ENCODE measurements at regions not wholly inside any gene's neighbourhood (a gene's known extent, or its start where the extent isn't known, plus 50 kb on each side); places are given as distances from the start of the nearest gene placed in this dataset.
"Not testable (repeated sequence)": the region's sequence is repeated elsewhere in the genome, so short reads cannot be mapped to it uniquely, and the experiment has no call there.

DNA sequence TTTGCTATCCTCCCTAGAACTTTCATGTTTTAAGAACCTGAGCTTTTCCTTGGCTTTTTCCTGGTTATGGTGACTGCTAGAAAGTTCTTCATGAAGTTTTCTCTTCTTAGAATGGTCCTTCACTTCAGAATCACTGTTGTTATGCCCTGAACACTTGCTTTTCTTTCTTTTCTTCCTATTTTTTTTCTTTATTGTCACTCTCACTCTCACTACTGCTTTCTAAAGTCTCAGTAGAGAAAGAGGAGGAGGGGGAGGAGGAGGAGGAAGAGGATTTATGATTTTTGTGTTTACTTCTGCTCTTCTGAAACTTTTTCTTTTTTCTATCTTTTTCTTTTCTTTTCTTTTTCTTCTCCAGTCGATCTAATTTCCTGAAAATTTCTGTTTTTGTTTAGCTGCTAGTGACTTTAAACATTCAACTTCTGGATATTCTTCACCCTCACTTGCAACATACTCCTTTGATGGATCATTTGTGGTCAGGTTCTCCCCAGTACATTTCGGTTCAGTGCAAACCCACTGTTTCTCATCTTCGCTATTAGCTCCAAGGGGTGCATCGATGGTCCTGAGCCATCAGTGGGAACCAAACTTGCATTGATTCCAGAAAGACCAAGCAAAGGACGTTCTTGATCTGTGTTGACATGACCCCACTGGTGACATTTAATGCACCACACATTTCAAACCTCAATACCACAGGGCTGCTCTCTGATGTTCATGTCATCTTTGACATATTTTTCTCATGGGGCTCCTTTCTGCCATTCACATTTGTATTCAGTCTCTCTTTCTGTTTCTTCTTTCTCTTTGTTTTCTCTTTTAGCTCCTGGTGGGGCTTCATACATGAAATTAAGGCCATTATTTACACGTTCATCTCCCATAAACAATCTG lies 81.6 kb upstream of the HAND1 start:
- DNase-seq = no peak

DNA sequence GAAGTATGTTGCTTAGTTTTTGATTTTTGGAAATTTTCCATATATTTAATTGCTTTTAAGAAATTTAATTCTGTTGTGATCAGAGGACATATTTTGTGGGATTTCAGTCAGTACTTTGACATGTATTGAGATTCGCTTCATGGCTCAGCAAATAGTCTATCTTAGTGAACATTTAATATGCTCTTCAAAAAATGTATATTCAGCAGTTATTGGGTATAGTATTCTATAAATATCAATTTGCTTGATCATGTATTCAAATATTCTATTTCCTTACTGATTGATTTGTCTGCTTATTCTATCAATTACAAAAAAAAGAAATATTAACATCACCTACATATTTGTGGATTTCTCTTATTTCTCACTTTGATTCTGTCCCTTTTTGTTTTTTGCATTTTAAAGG lies 79.5 kb upstream of the HAND1 start:
- DNase-seq = no peak

DNA sequence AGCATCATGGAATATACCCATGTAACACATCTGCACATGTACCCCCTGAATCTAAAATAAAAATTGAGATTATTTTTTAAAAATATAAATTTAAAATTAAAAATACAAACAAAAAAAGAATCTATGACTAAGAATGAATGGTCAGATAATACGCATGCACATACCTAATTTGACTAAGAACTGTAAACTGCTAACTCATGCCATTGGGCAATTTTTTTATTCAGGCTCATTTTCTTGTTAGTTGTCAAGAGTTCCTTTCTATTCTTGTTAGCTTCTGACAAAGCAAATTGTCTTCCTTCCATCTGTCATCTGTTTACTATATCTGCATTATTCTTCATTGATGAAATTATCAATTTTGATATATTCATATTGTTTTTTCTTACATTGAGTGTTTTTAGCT lies 69.5 kb upstream of the HAND1 start:
- DNase-seq = no peak

DNA sequence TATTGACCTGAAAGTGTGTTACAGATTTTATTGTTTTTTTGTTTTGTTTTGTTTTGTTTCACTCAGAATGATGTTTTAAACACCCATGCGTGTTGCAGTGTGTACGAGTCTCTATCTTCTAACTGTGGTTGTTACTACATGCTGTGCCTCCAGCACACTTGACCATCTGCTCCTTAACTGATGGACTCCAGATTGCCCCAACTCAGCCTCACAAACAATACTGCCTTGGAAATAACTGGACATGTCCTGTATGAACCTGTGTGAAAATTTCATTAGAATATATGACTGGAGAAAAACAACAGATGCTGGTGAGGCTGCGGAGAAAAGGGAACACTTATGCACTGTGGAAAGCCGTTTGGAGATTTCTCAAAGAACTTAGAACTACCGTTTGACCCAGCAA lies 68.7 kb upstream of the HAND1 start:
- DNase-seq = no peak

DNA sequence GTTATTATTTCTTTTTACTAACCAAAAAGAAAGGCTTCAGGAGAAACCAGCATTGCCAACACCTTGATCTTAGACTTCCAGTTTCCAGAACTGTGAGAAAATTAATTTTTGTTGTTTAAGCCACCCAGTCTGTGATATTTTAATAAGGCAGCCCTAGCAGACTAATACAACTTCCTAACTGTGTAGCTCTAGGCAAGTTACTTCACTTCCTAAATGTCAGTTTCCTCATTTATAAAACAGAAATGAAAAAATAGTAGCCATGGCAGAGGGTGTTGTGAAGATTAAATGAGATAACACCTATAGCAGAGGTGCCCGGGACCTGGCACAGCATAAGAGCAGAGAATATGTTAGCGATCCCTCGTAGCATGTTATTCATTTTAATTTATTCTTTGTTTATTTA lies 66.6 kb upstream of the HAND1 start:
- DNase-seq = no peak

DNA sequence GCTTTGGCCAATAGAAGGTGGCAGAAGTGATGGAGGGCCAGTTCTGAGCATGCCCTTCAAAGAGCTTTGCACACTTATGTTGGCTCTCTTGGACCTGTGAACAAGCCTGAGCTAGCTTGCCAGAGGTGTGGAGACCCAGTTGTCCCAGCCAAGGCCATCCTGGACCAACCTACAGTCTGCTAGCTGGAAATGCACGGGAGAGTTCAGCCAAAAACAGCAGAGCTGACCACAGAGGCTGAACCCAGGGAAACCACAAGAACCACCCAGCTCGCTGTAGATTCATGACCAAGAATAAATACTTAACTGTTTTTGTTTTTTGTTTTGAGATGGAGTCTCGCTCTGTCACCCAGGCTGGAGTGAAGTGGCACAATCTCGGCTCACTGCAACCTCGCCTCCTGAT lies 65.4 kb upstream of the HAND1 start:
- no peak for DNase-seq

DNA sequence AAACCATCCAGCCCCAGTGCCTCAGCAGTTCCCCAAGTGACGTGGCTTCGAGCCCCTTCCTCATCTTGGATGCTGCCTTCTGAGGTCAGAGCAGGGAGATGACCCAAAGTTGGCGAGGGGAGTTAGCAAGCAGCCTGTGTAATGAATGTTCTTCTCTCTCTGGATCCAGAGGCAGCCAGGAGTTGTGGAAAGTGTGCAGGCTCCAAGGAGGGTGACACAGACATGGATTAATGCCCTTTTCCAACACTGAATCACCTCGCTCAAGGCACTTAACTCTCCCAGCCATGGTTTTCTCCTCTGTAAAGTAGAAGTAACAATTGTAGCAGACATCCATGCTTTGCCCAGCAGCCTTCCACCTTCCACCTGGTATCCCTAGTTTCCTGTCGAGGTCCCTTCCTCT lies 64.6 kb upstream of the HAND1 start:
- DNase-seq = no peak

DNA sequence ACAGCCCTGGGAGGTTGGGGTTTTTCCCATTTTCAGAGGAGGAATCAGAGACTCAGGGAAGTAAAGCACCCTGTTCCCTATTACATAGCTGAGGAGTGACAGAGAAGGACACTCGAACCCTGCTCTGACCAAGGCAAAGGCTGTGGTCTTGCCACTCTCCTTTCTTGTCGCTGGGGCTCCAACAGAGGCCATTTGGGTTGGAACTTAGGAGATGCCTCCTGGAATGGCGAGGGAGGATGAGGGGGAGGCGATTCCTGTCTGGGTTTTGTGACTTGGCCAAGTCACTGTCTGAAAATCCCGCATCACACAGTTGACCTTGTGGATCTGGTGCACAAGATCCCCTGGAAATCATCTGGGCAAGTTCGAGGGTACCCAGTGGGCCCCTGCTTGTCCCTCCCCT lies 64.0 kb upstream of the HAND1 start:
- no peak for DNase-seq

DNA sequence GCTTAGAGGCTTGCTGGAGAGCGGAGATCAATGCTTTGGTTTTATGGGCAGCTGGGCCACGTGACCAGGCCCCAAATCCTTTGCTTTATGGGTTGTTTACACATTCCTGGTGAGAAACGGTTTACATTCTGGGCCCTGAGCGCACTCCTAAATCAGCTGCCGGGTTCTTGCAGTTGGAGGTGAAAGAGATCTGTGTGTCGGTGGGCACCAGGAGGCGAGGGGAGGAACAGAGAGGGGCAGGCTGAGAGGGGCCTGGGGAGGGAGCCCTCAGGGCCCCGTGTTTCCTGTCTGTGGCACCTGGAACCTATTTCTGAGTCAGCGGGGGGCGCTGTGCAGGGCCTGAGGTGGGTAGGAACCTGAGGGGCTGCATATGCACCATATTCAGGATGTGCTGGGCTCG lies 63.5 kb upstream of the HAND1 start:
- no peak for DNase-seq

DNA sequence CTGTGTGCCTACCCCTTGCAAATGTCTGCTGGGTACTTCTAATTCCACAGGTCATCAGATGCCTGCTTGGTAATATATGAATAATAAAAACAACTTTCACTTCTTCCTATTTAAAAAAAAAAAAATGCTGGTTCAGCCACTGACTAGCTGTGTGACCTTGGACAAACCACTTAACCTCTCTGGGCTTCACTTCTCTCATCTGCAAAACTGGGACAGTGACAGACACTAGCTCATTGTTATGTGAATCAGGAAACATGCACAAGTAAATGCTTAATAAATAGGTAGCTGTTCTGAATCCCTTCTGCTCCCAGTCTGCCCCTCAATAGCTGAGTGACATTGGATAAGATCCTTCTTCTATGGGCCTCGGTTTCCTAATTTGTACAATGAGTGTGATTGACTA lies 62.6 kb upstream of the HAND1 start:
- DNase-seq = no peak

DNA sequence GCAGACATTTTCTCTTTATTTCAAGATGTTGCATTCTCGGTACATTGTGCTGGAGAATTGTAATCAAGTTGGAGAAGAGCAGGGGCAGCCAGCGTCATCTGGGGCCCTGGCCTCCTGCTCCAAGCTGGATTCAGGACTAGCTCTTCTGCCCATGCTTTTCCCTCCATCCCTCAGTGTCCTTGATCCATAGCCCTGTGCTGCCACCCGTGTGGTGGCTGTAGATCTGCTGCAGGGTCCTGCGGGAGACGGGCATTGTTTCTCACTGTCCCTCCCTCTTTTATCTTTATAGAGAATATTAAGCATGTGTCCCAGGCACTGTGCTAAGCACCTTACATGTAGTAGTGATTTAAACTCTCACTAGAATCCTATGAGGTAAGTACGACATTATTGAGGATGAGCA lies 60.5 kb upstream of the HAND1 start:
- no peak for DNase-seq

DNA sequence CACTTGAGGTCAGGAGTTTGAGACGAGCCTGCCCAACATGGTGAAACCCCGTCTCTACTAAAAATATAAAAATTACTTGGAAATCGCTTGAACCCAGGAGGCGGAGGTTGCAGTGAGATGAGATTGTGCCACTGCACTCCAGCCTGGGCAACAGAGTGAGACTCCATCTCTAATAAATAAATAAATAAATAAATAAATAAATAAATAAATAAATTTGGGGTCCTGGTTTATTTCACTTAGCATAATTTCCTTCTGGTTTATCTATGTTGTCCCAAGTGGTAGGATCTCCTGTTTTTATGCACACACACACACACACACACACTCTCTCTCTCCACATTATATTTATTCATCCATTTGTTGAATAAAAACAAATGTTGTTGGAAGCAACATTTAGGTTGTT lies 58.4 kb upstream of the HAND1 start:
- DNase-seq = not testable (repeated sequence)

DNA sequence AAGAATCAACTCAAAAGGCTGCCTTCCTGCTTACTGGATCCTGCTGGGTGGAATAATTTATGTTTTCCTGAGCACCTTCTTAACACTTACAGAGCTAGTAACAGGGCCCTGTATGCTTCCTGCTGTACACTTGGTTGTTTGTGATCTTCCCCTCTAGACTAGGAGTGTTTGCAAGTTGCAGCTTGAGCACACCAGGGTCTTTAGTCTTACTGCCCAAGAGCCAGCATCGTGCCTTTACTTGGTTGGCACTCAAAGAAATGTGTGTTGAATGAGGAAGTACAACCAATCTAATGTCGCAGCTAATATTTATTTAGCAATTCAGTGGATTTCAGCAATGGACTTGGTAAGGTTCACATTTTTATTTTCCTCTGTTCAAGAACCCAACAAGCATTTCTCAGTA lies 57.5 kb upstream of the HAND1 start:
- no peak for DNase-seq

DNA sequence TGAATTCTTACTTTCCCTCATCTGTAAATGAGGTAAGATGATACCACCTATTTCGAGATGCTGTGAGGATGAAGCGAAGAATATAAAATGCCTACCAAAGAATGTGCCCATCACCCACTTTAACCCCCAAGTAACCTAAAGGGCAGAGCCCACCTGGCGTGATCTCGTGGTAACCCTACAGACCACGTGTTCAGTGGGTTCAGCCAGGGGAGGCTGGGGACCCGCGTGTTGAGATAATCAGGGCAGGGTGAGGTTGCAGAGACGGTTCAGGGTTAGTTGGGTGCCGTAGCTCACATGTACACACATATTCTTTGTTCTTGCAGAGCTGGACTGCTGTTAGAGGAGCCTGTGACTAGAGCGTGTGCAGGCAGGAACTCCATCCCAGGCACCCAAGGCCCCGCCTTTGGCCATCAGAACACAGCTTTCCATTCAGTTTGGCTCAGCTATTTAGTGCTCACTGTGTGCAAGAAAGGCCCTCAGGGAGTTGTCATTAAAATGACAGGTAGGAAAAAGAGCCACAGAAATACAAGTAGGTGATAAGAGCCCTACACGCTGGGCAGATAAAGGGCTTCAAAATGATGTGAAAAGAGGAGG lies 56.5 kb upstream of the HAND1 start:
- no peak for DNase-seq

DNA sequence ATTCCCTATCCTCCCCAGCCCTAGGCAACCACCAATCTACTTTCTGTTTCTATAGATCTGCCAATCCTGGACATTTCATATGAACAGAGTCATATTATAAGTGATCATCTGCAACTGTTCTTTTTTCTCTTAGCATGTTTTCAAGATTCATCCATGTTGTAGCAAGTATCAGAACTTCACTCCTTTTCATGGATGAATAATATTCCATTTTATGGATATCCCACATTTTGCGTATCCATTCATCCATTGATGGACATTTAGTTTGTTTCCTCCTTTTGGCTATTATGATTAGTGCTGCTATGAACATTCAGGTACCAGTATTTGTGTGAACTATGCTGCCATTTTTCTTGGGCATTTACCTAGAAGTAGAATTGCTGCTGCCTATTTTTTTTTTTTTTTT lies 51.3 kb upstream of the HAND1 start:
- DNase-seq = no peak

DNA sequence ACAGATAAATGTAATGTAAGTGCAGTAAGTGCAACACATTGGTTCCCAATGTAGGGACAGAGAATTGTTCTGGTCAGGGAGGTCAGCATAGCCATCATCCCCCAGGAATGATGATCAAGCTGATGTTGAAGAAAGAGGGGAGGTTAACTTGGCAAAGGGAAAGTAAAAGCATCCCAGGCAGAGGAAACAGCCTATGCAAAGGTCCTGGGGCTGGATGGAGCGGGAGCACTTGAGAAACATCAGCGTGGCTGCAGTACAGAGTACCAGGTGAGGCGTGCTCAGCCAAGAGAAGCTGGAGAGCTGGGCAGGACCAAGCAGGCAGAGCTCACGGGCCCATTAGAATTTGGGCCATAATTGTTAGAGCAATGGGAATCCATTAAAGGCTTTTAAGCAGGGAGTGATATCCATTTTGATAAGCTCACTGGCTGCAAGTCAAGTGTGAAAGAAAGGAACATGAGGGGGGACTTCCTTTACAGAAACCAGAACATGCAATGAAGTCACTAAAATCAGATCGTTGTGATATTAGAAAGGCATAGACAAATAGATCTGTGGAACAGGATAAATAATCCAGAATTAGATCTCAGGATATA lies 50.1 kb upstream of the HAND1 start:
- no peak for DNase-seq
